Spleen (tissue), 11 donors: ENCODE measurements at regions not wholly inside any gene's neighbourhood (a gene's known extent, or its start where the extent isn't known, plus 50 kb on each side); places are given as distances from the start of the nearest gene placed in this dataset.
A peak's percentile ranks its signal among the peaks of the same experiment; 100 is the strongest.
"Not testable (repeated sequence)": the region's sequence is repeated elsewhere in the genome, so short reads cannot be mapped to it uniquely, and the experiment has no call there.

ENCODE experiments used
- DNase-seq: peaks from one replicate; pipeline ENCODE4 v3.0.0-alpha.2; 2020
- H3K27ac ChIP-seq, 8 donors: fragments of 200-600 bp; sonication (generic) in 7 of 8; 1 replicate in 4 of 8; 2 replicates in 4 of 8; pipeline versions ENCODE4 v1.5.0 to v1.8.0; 2016 to 2021; ENCODE audit warnings: inconsistent platforms in 4 of 8, mild to moderate bottlenecking in 4 of 8, moderate library complexity in 1 of 8
- H3K27me3 ChIP-seq, 7 donors: fragments of 200-600 bp; sonication (generic) in 6 of 7; replicated peaks in 1 of 7; 1 replicate in 4 of 7; 2 replicates in 3 of 7; pipeline versions ENCODE4 v1.5.0 to v1.8.0; 2016 to 2021; ENCODE audit warnings: inconsistent platforms in 3 of 7, mild to moderate bottlenecking in 1 of 7
- H3K36me3 ChIP-seq, 6 donors: fragments of 200-600 bp; sonication (generic) in 5 of 6; 1 replicate in 4 of 6; 2 replicates in 2 of 6; pipeline versions ENCODE4 v1.5.0 to v1.8.0; 2016 to 2021; ENCODE audit warnings: inconsistent platforms in 2 of 6
- H3K4me1 ChIP-seq, 6 donors: fragments of 200-600 bp; sonication (generic) in 5 of 6; 1 replicate in 3 of 6; 2 replicates in 3 of 6; pipeline versions ENCODE4 v1.5.0 to v1.8.0; 2016 to 2021; ENCODE audit warnings: inconsistent platforms in 3 of 6
- H3K4me3 ChIP-seq, 8 donors: fragments of 200-600 bp; sonication (generic) in 7 of 8; 1 replicate in 4 of 8; 2 replicates in 4 of 8; pipeline versions ENCODE4 v1.5.0 to v1.8.0; 2016 to 2021; ENCODE audit warnings: inconsistent platforms in 4 of 8, mild to moderate bottlenecking in 4 of 8, moderate library complexity in 2 of 8
- H3K9me3 ChIP-seq, 8 donors: fragments of 200-600 bp; sonication (generic) in 7 of 8; 1 replicate in 4 of 8; 2 replicates in 4 of 8; pipeline versions ENCODE4 v1.5.0 to v1.8.0; 2016 to 2021; ENCODE audit warnings: inconsistent platforms in 4 of 8
- CTCF ChIP-seq, 11 experiments: fragments of 200-600 bp in 7 of 11; fragments of 450-650 bp in 4 of 11; sonication (generic) in 4 of 11; IDR thresholded peaks in 8 of 11; conservative IDR thresholded peaks in 3 of 11; 1 replicate in 7 of 11; 2 replicates in 4 of 11; pipeline versions ENCODE4 v1.4.0 to v1.8.0; 2016 to 2021; ENCODE audit warnings: antibody characterized with exemption in 11 of 11, inconsistent platforms in 4 of 11, mild to moderate bottlenecking in 1 of 11
- POLR2A ChIP-seq, 3 donors: fragments of 450-650 bp; IDR thresholded peaks; one replicate each; pipeline ENCODE4 v1.5.1; 2017; ENCODE audit warnings: antibody characterized with exemption in 3 of 3, mild to moderate bottlenecking in 1 of 3
- POLR2AphosphoS5 ChIP-seq, 3 donors: sonication (generic); formaldehyde crosslinking; IDR thresholded peaks; one replicate each; pipeline ENCODE4 v1.5.1; 2017; ENCODE audit warnings: antibody characterized with exemption in 3 of 3
- WGBS, 5 donors: extraction: QIAGEN DNeasy Blood & Tissue Kit in 3 of 5; methylation state at CpG; one replicate each; pipeline versions ENCODE4 v1.1.5 to v1.1.7; 2013 to 2018; 5-methylcytosine and 5-hydroxymethylcytosine counted together
- intact Hi-C: fragments of 100-400 bp; cut with DNase I; formaldehyde crosslinking; loops from one replicate; pipeline ENCODE4 v1.15.0; 2023; ENCODE audit warnings: low total_unique reads
- donor health status: healthy with polysubstance abuse.
- donor health status: DM: no; HTN: no; CAD: no; lungs with moderate emphysema.
- donor health status: DM: no; HTN: no; CAD: no.
- donor health status: Bipolar disorder and iron deficiency.
- donor health status: healthy.
- donor health status: DM: no; HTN: no; CAD: no.
- donor health status: DM: yes; HTN: yes; CAD: no.

DNA sequence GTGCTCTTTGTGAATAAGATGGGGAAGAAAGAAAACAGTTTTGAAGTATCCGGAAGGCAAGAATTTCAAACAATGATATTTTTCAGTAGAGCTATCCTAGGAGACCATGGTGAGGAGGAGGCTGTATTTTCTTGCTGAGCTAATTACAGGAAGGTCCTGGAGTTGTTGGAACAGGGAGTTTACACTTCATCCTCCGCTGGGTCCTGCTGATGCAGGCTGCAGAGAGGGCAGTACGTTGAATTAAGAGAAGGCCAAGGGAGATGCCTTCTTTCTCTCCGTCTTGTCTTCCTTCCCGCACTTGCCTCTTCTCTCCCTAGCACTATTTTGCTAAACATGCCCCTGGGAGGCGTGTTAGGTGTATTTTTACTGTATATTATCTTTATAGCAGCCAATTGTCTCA, 60.0 kb upstream of the EDAR start:
- Histone ChIP-seq H3K4me1 (peaks cover 0 to 7% (median 0%) of the 10 kb centered on the region in 6 donors), H3K27me3 (no peaks in the 10 kb centered on the region), H3K4me3 (no peak overlapping the region), H3K27ac (no peak overlapping the region), H3K9me3 (no peaks in the 10 kb centered on the region), H3K36me3 (no peaks in the 10 kb centered on the region)
- 88 to 97% (median 94%) methylated on average over 6 of the region's 6 CpGs for WGBS, 5 donors
- intact Hi-C loops: no loop called here
- DNase-seq: peak; percentile 10
- TF ChIP-seq POLR2AphosphoS5 (IDR thresholded peaks at IDR 0.05) (no peak), POLR2A (IDR thresholded peaks at IDR 0.05) (no peak), CTCF (IDR thresholded peaks at IDR 0.05 in 8 of 11, conservative IDR thresholded peaks at IDR 0.05 in 3 of 11) (no peak)

DNA sequence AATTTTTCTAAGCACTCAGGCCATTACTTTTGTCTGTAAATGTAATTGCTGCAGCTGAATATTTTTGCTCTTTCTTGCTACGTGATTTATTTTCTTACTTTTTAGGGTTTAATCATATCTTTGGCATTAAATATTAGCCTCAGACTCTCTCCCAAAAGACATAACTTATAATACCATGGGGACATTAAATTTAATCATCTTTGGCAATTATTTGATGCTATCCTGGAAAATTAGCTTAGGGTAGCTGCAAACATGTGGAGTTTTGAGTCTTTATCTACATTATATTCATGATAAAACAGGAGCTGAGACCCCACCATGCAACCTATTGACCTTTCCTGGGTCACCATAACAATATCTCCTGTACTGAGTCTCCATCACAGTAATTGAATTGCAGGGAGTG, 59.1 kb upstream of the EDAR start:
- H3K4me3 ChIP-seq: no peak overlapping the region
- WGBS, 5 donors: 85 to 100% (median 95%) methylated on average over 1 of the region's 1 CpG
- TF ChIP-seq POLR2A (IDR thresholded peaks at IDR 0.05) (no peak), CTCF (IDR thresholded peaks at IDR 0.05 in 8 of 11, conservative IDR thresholded peaks at IDR 0.05 in 3 of 11) (no peak), POLR2AphosphoS5 (IDR thresholded peaks at IDR 0.05) (no peak)

DNA sequence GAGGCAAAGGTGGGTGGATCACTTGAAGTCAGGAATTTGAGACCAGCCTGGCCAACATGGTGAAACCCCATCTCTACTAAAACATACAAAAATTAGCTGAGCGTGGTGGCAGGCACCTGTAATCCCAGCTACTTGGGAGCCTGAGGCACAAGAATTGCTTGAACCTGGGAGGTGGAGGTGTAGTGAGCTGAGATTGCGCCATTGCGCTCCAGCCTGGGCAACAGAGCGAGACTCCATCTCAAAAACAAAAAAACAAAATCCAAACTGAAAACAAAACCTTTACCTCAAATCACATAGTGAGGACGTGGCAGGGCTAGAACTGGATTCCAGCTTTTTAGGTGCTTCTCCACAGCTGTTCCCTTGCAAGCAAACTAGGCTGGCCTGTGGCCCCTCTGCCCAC, 58.5 kb upstream of the EDAR start:
- H3K27me3 ChIP-seq, H3K4me3 ChIP-seq, intact Hi-C loops, H3K36me3 ChIP-seq, H3K9me3 ChIP-seq, H3K27ac ChIP-seq, H3K4me1 ChIP-seq: not testable (repeated sequence)
- DNase-seq: peak; percentile 30
- WGBS, 5 donors: 86 to 91% (median 89%) methylated on average over 5 of the region's 5 CpGs

More for the DNA sequence above, 59.1 kb upstream of the EDAR start:
- Histone ChIP-seq H3K27me3 (no peaks in the 10 kb centered on the region), H3K4me1 (peaks cover 0 to 7% (median 0%) of the 10 kb centered on the region in 6 donors), H3K27ac (no peak overlapping the region), H3K9me3 (no peaks in the 10 kb centered on the region), H3K36me3 (no peaks in the 10 kb centered on the region)
- no peak for DNase-seq
- intact Hi-C loops: no loop called here

GRCh38 chr2:109046925-109047508, 58.0 kb upstream of the EDAR start:
- Histone ChIP-seq H3K9me3 (no peaks in the 10 kb centered on the region), H3K4me3 (no peak overlapping the region), H3K4me1 (peaks cover 0 to 7% (median 0%) of the 10 kb centered on the region in 6 donors), H3K27ac (no peak overlapping the region), H3K27me3 (no peaks in the 10 kb centered on the region), H3K36me3 (no peaks in the 10 kb centered on the region)
- TF ChIP-seq POLR2A (IDR thresholded peaks at IDR 0.05) (no peak), CTCF (IDR thresholded peaks at IDR 0.05 in 8 of 11, conservative IDR thresholded peaks at IDR 0.05 in 3 of 11) (no peak), POLR2AphosphoS5 (IDR thresholded peaks at IDR 0.05) (no peak)
- peak; percentile 77 for DNase-seq
- intact Hi-C loops: no loop called here
- 44 to 65% (median 61%) methylated on average over 2 to 4 of the region's 4 CpGs for WGBS, 5 donors

DNA sequence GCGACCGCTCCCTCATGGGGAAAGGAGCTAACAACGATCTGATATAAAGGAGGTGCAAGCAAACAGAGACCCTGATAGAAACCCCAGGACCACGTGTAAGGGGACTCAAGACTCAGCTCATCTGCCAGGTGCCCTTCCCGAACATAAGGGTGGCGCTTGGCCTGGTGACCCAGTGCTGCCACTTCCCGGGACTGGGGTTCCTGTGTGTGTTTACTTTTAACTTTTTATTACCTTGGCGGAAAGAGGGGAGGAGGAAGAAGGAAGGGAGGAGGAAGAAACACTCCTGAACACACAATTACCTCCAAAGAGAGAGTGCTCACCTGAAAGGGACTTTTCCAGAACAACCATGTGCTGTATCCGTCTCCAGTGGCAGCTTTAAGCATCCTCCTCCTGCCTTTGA, 56.5 kb upstream of the EDAR start:
- Histone ChIP-seq H3K27ac (no peak overlapping the region), H3K27me3 (no peaks in the 10 kb centered on the region), H3K4me1 (peaks cover 0 to 7% (median 0%) of the 10 kb centered on the region in 6 donors), H3K36me3 (no peaks in the 10 kb centered on the region), H3K4me3 (no peak overlapping the region), H3K9me3 (no peaks in the 10 kb centered on the region)
- intact Hi-C loops: no loop called here
- DNase-seq: no peak
- TF ChIP-seq POLR2AphosphoS5 (IDR thresholded peaks at IDR 0.05) (no peak), CTCF (IDR thresholded peaks at IDR 0.05 in 8 of 11, conservative IDR thresholded peaks at IDR 0.05 in 3 of 11) (no peak), POLR2A (IDR thresholded peaks at IDR 0.05) (no peak)
- 70 to 86% (median 80%) methylated on average over 8 to 9 of the region's 9 CpGs for WGBS, 5 donors
